Trophoblast cell (in vitro differentiated cells and primary cell): ENCODE measurements at regions not wholly inside any gene's neighbourhood (a gene's known extent, or its start where the extent isn't known, plus 50 kb on each side); places are given as distances from the start of the nearest gene placed in this dataset.
A peak's percentile ranks its signal among the peaks of the same experiment; 100 is the strongest.

Experiments
- DNase-seq, 2 donors: peaks; one replicate each; pipeline ENCODE4 v3.0.0-alpha.2; 2016
- H2AFZ ChIP-seq: 2 replicates; pipeline ENCODE4 v1.6.1; 2013; ENCODE audit warnings: low read length, moderate library complexity, mild to moderate bottlenecking; ENCODE audit not compliant: insufficient read depth, poor library complexity
- H2AK5ac ChIP-seq: 2 replicates; pipeline ENCODE4 v1.6.1; 2013; ENCODE audit warnings: mild to moderate bottlenecking, low read length
- H2BK120ac ChIP-seq: 2 replicates; pipeline ENCODE4 v1.6.1; 2013; ENCODE audit warnings: low read length, mild to moderate bottlenecking, moderate library complexity; ENCODE audit not compliant: insufficient read depth, poor library complexity
- H2BK12ac ChIP-seq: 2 replicates; pipeline ENCODE4 v1.6.1; 2013; ENCODE audit warnings: mild to moderate bottlenecking, low read length, moderate library complexity
- H2BK5ac ChIP-seq: 2 replicates; pipeline ENCODE4 v1.6.1; 2013; ENCODE audit warnings: low read length, low read depth, moderate library complexity, mild to moderate bottlenecking; ENCODE audit not compliant: poor library complexity
- H3K14ac ChIP-seq: 2 replicates; pipeline ENCODE4 v1.6.1; 2013; ENCODE audit warnings: mild to moderate bottlenecking, low read length
- H3K18ac ChIP-seq: 2 replicates; pipeline ENCODE4 v1.6.1; 2013; ENCODE audit warnings: mild to moderate bottlenecking, low read length
- H3K23ac ChIP-seq: 2 replicates; pipeline ENCODE4 v1.6.1; 2013; ENCODE audit warnings: low read length
- H3K27ac ChIP-seq: 2 replicates; pipeline ENCODE4 v1.5.1; 2013; ENCODE audit warnings: low read depth, mild to moderate bottlenecking, inconsistent platforms, low read length, moderate library complexity
- H3K27me3 ChIP-seq: 2 replicates; pipeline ENCODE4 v1.6.1; 2013; ENCODE audit warnings: inconsistent platforms, mild to moderate bottlenecking, low read length, moderate library complexity; ENCODE audit not compliant: insufficient read depth
- H3K36me3 ChIP-seq, 2 experiments: 1 replicate in 1 of 2; 2 replicates in 1 of 2; pipeline ENCODE4 v1.6.1; 2013; ENCODE audit warnings: low read length in 2 of 2, mild to moderate bottlenecking in 2 of 2, moderate library complexity in 1 of 2; ENCODE audit not compliant: insufficient read depth in 2 of 2, control insufficient read depth in 1 of 2
- H3K4ac ChIP-seq: 2 replicates; pipeline ENCODE4 v1.6.1; 2013; ENCODE audit warnings: low read depth, mild to moderate bottlenecking, low read length, moderate library complexity
- H3K4me1 ChIP-seq, 2 experiments: 1 replicate in 1 of 2; 2 replicates in 1 of 2; pipeline ENCODE4 v1.6.1; 2013; ENCODE audit warnings: low read length in 2 of 2, mild to moderate bottlenecking in 2 of 2, moderate library complexity in 1 of 2; ENCODE audit not compliant: insufficient read depth in 2 of 2, control insufficient read depth in 1 of 2
- H3K4me2 ChIP-seq: 2 replicates; pipeline ENCODE4 v1.6.1; 2013; ENCODE audit warnings: inconsistent platforms, mild to moderate bottlenecking, low read length, moderate library complexity
- H3K4me3 ChIP-seq: 2 replicates; pipeline ENCODE4 v1.5.1; 2013; ENCODE audit warnings: mild to moderate bottlenecking, low read depth, low read length, inconsistent platforms
- H3K79me1 ChIP-seq: one replicate; pipeline ENCODE4 v1.6.1; 2013; ENCODE audit warnings: low read length
- H3K79me2 ChIP-seq: 2 replicates; pipeline ENCODE4 v1.6.1; 2013; ENCODE audit warnings: low read length, mild to moderate bottlenecking; ENCODE audit not compliant: control insufficient read depth, insufficient read depth, poor library complexity
- H3K9ac ChIP-seq: 2 replicates; pipeline ENCODE4 v1.6.1; 2013; ENCODE audit warnings: mild to moderate bottlenecking, low read length
- H3K9me3 ChIP-seq: 2 replicates; pipeline ENCODE4 v1.6.1; 2013; ENCODE audit warnings: low read depth, mild to moderate bottlenecking, control low read depth, inconsistent platforms, low read length; ENCODE audit not compliant: insufficient read depth
- H4K12ac ChIP-seq: 2 replicates; pipeline ENCODE4 v1.6.1; 2013; ENCODE audit warnings: low read depth, mild to moderate bottlenecking, low read length, moderate library complexity
- H4K8ac ChIP-seq: 2 replicates; pipeline ENCODE4 v1.6.1; 2013; ENCODE audit warnings: low read depth, mild to moderate bottlenecking, low read length, moderate library complexity
- H4K91ac ChIP-seq: one replicate; pipeline ENCODE4 v1.6.1; 2013; ENCODE audit warnings: low read depth, mild to moderate bottlenecking, low read length, moderate library complexity
- WGBS: extraction: QIAGEN DNeasy Blood & Tissue Kit; methylation state at CpG from one replicate; pipeline ENCODE4 v1.1.7; 2013; ENCODE audit warnings: missing lambda C conversion rate; ENCODE audit not compliant: insufficient read length, insufficient coverage; ENCODE audit errors: extremely low coverage; 5-methylcytosine and 5-hydroxymethylcytosine counted together

- Histone ChIP-seq H3K4me2 (no peak overlapping the region), H4K8ac (no peak overlapping the region), H3K4me1 (no peaks in the 10 kb centered on the region)
Measured at GRCh38 chr1:112322983-112323678, 72.9 kb upstream of the CTTNBP2NL start.

GRCh38 chr1:112325504-112325903, 70.5 kb upstream of the CTTNBP2NL start:
- DNase-seq: peak in 1 of 2 donors; percentile 4
- H2BK12ac ChIP-seq: no peak overlapping the region
- no peaks in the 10 kb centered on the region for H3K4me1 ChIP-seq
- no peaks in the 10 kb centered on the region for H3K79me2 ChIP-seq
- no peaks in the 10 kb centered on the region for H3K79me1 ChIP-seq
- no peaks in the 10 kb centered on the region for H3K27me3 ChIP-seq
- H3K4me3 ChIP-seq: no peak overlapping the region
- H4K91ac ChIP-seq: no peak overlapping the region
- peaks cover 3% of the 10 kb centered on the region for H3K9me3 ChIP-seq
- no peak overlapping the region for H2BK120ac ChIP-seq
- no peak overlapping the region for H2AFZ ChIP-seq
- H3K14ac ChIP-seq: no peak overlapping the region
- H3K9ac ChIP-seq: no peak overlapping the region
- no peak overlapping the region for H3K4me2 ChIP-seq
- H2AK5ac ChIP-seq: no peak overlapping the region
- no peak overlapping the region for H3K4ac ChIP-seq
- no peak overlapping the region for H4K12ac ChIP-seq
- no peak overlapping the region for H3K18ac ChIP-seq
- no peak overlapping the region for H3K27ac ChIP-seq
- no peak overlapping the region for H3K23ac ChIP-seq
- WGBS: no CpG with 5 or more reads among the region's 15 CpGs
- H4K8ac ChIP-seq: no peak overlapping the region
- H2BK5ac ChIP-seq: no peak overlapping the region
- H3K36me3 ChIP-seq: no peaks in the 10 kb centered on the region

More at GRCh38 chr1:112322983-112323678, 72.9 kb upstream of the CTTNBP2NL start:
- H3K4me3 ChIP-seq: no peak overlapping the region
- no peak overlapping the region for H3K14ac ChIP-seq
- H3K27me3 ChIP-seq: no peaks in the 10 kb centered on the region
- H3K9ac ChIP-seq: no peak overlapping the region
- H2AFZ ChIP-seq: no peak overlapping the region
- H2BK120ac ChIP-seq: no peak overlapping the region
- no peak overlapping the region for H2AK5ac ChIP-seq
- no peaks in the 10 kb centered on the region for H3K79me1 ChIP-seq
- no peak overlapping the region for H2BK12ac ChIP-seq
- H3K23ac ChIP-seq: no peak overlapping the region
- no peak overlapping the region for H3K18ac ChIP-seq
- H3K4ac ChIP-seq: no peak overlapping the region
- no CpG with 5 or more reads among the region's 4 CpGs for WGBS
- no peaks in the 10 kb centered on the region for H3K79me2 ChIP-seq
- no peak overlapping the region for H4K12ac ChIP-seq
- no peak overlapping the region for H4K91ac ChIP-seq
- H3K36me3 ChIP-seq: no peaks in the 10 kb centered on the region
- no peak overlapping the region for H2BK5ac ChIP-seq
- DNase-seq: no peak
- H3K27ac ChIP-seq: no peak overlapping the region
- H3K9me3 ChIP-seq: peaks cover 3% of the 10 kb centered on the region

GRCh38 chr1:112328600-112328999, 67.4 kb upstream of the CTTNBP2NL start:
- H3K4me2 ChIP-seq: no peak overlapping the region
- H3K4me1 ChIP-seq: no peaks in the 10 kb centered on the region
- H2AK5ac ChIP-seq: no peak overlapping the region
- no peak overlapping the region for H3K4me3 ChIP-seq
- H3K9me3 ChIP-seq: peaks cover 6% of the 10 kb centered on the region
- H4K8ac ChIP-seq: no peak overlapping the region
- no peak overlapping the region for H3K14ac ChIP-seq
- no peaks in the 10 kb centered on the region for H3K36me3 ChIP-seq
- no peak overlapping the region for H3K4ac ChIP-seq
- no peaks in the 10 kb centered on the region for H3K79me1 ChIP-seq
- DNase-seq: no peak
- H3K9ac ChIP-seq: no peak overlapping the region
- no peak overlapping the region for H2BK12ac ChIP-seq
- H3K18ac ChIP-seq: no peak overlapping the region
- no peak overlapping the region for H4K12ac ChIP-seq
- no peak overlapping the region for H2AFZ ChIP-seq
- no CpG with 5 or more reads among the region's 3 CpGs for WGBS
- no peak overlapping the region for H2BK5ac ChIP-seq
- H4K91ac ChIP-seq: no peak overlapping the region
- no peaks in the 10 kb centered on the region for H3K79me2 ChIP-seq
- no peak overlapping the region for H2BK120ac ChIP-seq
- H3K27me3 ChIP-seq: no peaks in the 10 kb centered on the region
- H3K23ac ChIP-seq: no peak overlapping the region
- H3K27ac ChIP-seq: no peak overlapping the region

GRCh38 chr1:112332176-112333150, 63.6 kb upstream of the CTTNBP2NL start:
- no peak overlapping the region for H3K4me2 ChIP-seq
- no peak overlapping the region for H3K4me3 ChIP-seq
- H2AFZ ChIP-seq: no peak overlapping the region
- H4K91ac ChIP-seq: no peak overlapping the region
- H3K27ac ChIP-seq: no peak overlapping the region
- no peak overlapping the region for H3K9ac ChIP-seq
- no peak overlapping the region for H4K8ac ChIP-seq
- H3K23ac ChIP-seq: no peak overlapping the region
- no peaks in the 10 kb centered on the region for H3K4me1 ChIP-seq
- no peak overlapping the region for H3K4ac ChIP-seq
- H3K79me2 ChIP-seq: no peaks in the 10 kb centered on the region
- H2AK5ac ChIP-seq: no peak overlapping the region
- no peak for DNase-seq
- no peak overlapping the region for H3K14ac ChIP-seq
- H2BK5ac ChIP-seq: no peak overlapping the region
- H3K36me3 ChIP-seq: no peaks in the 10 kb centered on the region
- H3K9me3 ChIP-seq: peaks cover 3% of the 10 kb centered on the region
- H4K12ac ChIP-seq: no peak overlapping the region
- no peak overlapping the region for H3K18ac ChIP-seq
- no peaks in the 10 kb centered on the region for H3K79me1 ChIP-seq
- no peak overlapping the region for H2BK12ac ChIP-seq
- no peaks in the 10 kb centered on the region for H3K27me3 ChIP-seq
- H2BK120ac ChIP-seq: no peak overlapping the region
- no CpG with 5 or more reads among the region's 9 CpGs for WGBS
